Activated CD4-positive, alpha-beta T cell treated with anti-CD3 and anti-CD28 coated beads for 48 hours (primary cell): ENCODE measurements at regions not wholly inside any gene's neighbourhood (a gene's known extent, or its start where the extent isn't known, plus 50 kb on each side); places are given as distances from the start of the nearest gene placed in this dataset.
"Not testable (repeated sequence)": the region's sequence is repeated elsewhere in the genome, so short reads cannot be mapped to it uniquely, and the experiment has no call there.

Experiments
- DNase-seq: peaks from one replicate; pipeline ENCODE4 v3.0.0-alpha.2; 2020

- DNase-seq: no peak
These were observed 197.3 kb upstream of the MARCKS start for GRCh38 chr6:113659762-113660404.

- DNase-seq: no peak
These were observed 196.3 kb upstream of the MARCKS start for GRCh38 chr6:113660819-113661218.

- DNase-seq: no peak
These were observed 195.0 kb upstream of the MARCKS start for GRCh38 chr6:113662093-113662665.

- no peak for DNase-seq
These were observed 194.3 kb upstream of the MARCKS start for GRCh38 chr6:113662688-113663333.

- no peak for DNase-seq
These were observed 192.2 kb upstream of the MARCKS start for GRCh38 chr6:113664909-113665308.

GRCh38 chr6:113668641-113669408, 188.3 kb upstream of the MARCKS start:
- no peak for DNase-seq

GRCh38 chr6:113669606-113670005, 187.5 kb upstream of the MARCKS start:
- DNase-seq: no peak

- no peak for DNase-seq
These were observed 185.7 kb upstream of the MARCKS start for GRCh38 chr6:113671421-113671820.

GRCh38 chr6:113672491-113673149, 184.5 kb upstream of the MARCKS start:
- DNase-seq: no peak

- no peak for DNase-seq
These were observed 183.1 kb upstream of the MARCKS start for GRCh38 chr6:113674075-113674474.

- no peak for DNase-seq
These were observed 181.1 kb upstream of the MARCKS start for GRCh38 chr6:113676057-113676456.

- DNase-seq: no peak
These were observed 180.2 kb upstream of the MARCKS start for GRCh38 chr6:113676968-113677367.

- no peak for DNase-seq
These were observed 178.1 kb upstream of the MARCKS start for GRCh38 chr6:113679051-113679450.

GRCh38 chr6:113680301-113680700, 176.8 kb upstream of the MARCKS start:
- no peak for DNase-seq

- no peak for DNase-seq
These were observed 173.2 kb upstream of the MARCKS start for GRCh38 chr6:113683968-113684367.

GRCh38 chr6:113684382-113684901, 172.7 kb upstream of the MARCKS start:
- DNase-seq: no peak

- no peak for DNase-seq
These were observed 171.1 kb upstream of the MARCKS start for GRCh38 chr6:113686049-113686448.

- not testable (repeated sequence) for DNase-seq
These were observed 167.5 kb upstream of the MARCKS start for GRCh38 chr6:113689620-113690019.

- DNase-seq: peak; percentile 8
These were observed 166.6 kb upstream of the MARCKS start for GRCh38 chr6:113690281-113691259.

- no peak for DNase-seq
These were observed 165.9 kb upstream of the MARCKS start for GRCh38 chr6:113691260-113691656.

- no peak for DNase-seq
These were observed 163.3 kb upstream of the MARCKS start for GRCh38 chr6:113693851-113694250.
